Hepatocyte (in vitro differentiated cells): ENCODE measurements at regions not wholly inside any gene's neighbourhood (a gene's known extent, or its start where the extent isn't known, plus 50 kb on each side); places are given as distances from the start of the nearest gene placed in this dataset.

Experiments
- EZH2 ChIP-seq: fragments of 200-600 bp; sonication (generic); IDR thresholded peaks from 2 replicates; pipeline ENCODE4 v1.6.1; 2016; ENCODE audit warnings: antibody characterized with exemption, mild to moderate bottlenecking, borderline replicate concordance
- EZH2phosphoT487 ChIP-seq: fragments of 200-600 bp; sonication (generic); IDR thresholded peaks from one replicate; pipeline ENCODE4 v1.6.1; 2018; ENCODE audit warnings: antibody characterized with exemption, mild to moderate bottlenecking, low read depth, moderate library complexity; ENCODE audit not compliant: unreplicated experiment, severe bottlenecking
- TF ChIP-seq, protein P1 (sequence below): fragments of 200-600 bp; sonication (generic); IDR thresholded peaks from 2 replicates; pipeline ENCODE4 v1.5.1; 2016; ENCODE audit warnings: antibody characterized with exemption, mild to moderate bottlenecking; ENCODE audit not compliant: poor library complexity

DNA sequence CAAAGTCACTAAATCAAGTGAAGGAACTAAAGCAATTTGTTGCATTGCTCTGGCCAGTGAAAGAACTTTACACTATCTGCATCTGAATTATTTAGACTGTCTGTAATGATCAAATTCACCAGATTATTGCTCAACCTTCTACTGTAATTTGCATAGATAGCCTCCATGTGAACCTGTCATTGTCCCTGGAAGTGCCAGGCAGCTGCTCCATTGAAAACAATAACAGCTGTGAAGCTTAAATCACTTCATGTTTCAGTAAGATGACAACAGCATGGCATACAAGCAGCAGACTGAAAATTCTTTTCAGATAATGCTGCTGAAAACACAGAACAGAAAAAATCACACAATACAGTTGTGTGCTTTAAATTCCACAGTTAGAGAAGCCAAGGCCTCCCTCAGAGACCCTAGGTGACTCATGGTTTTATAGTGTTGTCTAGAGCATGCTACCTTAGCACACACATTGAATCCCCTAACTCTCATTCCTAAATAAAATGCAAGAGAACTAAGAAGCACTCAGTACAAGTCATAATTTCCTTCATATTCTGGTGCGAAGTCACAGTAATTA is 248.9 kb downstream of the TPBG start:
- TF ChIP-seq, protein P1, sequence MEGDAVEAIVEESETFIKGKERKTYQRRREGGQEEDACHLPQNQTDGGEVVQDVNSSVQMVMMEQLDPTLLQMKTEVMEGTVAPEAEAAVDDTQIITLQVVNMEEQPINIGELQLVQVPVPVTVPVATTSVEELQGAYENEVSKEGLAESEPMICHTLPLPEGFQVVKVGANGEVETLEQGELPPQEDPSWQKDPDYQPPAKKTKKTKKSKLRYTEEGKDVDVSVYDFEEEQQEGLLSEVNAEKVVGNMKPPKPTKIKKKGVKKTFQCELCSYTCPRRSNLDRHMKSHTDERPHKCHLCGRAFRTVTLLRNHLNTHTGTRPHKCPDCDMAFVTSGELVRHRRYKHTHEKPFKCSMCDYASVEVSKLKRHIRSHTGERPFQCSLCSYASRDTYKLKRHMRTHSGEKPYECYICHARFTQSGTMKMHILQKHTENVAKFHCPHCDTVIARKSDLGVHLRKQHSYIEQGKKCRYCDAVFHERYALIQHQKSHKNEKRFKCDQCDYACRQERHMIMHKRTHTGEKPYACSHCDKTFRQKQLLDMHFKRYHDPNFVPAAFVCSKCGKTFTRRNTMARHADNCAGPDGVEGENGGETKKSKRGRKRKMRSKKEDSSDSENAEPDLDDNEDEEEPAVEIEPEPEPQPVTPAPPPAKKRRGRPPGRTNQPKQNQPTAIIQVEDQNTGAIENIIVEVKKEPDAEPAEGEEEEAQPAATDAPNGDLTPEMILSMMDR: no peak
- no peak for TF ChIP-seq EZH2
- no peak for TF ChIP-seq EZH2phosphoT487
